HL-60 (cell line): ENCODE measurements at regions not wholly inside any gene's neighbourhood (a gene's known extent, or its start where the extent isn't known, plus 50 kb on each side); places are given as distances from the start of the nearest gene placed in this dataset.

Experiments
- GABPA ChIP-seq: IDR thresholded peaks from 2 replicates; pipeline ENCODE4 v1.6.1; 2012; ENCODE audit warnings: low read depth
- POLR2AphosphoS5 ChIP-seq: IDR thresholded peaks from 2 replicates; pipeline ENCODE4 v1.6.1; 2012; ENCODE audit warnings: low read depth
- TF ChIP-seq, protein P1 (sequence below): IDR thresholded peaks from one replicate; pipeline ENCODE4 v1.5.1; 2011; ENCODE audit warnings: low read length, control low read depth, inconsistent platforms; ENCODE audit not compliant: insufficient read depth
- TF ChIP-seq, protein P2 (sequence below): IDR thresholded peaks from 2 replicates; pipeline ENCODE4 v1.6.1; 2012; ENCODE audit warnings: low read depth; ENCODE audit not compliant: insufficient replicate concordance

DNA sequence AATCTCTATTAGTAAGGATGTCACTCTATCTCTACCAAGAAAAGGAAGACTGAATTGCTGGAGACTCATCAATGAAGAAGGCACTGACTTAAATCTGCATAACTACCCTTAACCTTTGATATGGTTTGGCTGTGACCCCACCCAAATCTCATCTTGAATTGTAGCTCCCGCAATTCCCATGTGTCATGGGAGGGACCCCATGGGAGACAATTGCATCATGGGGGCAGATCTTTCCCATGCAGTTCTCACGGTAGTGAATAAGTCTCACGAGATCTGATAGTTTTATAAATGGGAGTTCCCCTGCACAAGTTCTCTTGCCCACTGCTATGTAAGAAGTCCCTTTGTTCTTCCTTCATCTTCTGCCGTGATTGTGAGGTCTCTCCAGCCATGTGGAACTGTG is 73.4 kb upstream of the PPM1H start:
- TF ChIP-seq, protein P1, sequence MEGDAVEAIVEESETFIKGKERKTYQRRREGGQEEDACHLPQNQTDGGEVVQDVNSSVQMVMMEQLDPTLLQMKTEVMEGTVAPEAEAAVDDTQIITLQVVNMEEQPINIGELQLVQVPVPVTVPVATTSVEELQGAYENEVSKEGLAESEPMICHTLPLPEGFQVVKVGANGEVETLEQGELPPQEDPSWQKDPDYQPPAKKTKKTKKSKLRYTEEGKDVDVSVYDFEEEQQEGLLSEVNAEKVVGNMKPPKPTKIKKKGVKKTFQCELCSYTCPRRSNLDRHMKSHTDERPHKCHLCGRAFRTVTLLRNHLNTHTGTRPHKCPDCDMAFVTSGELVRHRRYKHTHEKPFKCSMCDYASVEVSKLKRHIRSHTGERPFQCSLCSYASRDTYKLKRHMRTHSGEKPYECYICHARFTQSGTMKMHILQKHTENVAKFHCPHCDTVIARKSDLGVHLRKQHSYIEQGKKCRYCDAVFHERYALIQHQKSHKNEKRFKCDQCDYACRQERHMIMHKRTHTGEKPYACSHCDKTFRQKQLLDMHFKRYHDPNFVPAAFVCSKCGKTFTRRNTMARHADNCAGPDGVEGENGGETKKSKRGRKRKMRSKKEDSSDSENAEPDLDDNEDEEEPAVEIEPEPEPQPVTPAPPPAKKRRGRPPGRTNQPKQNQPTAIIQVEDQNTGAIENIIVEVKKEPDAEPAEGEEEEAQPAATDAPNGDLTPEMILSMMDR = no peak
- TF ChIP-seq POLR2AphosphoS5 (no peak), GABPA (no peak)
- TF ChIP-seq, protein P2, sequence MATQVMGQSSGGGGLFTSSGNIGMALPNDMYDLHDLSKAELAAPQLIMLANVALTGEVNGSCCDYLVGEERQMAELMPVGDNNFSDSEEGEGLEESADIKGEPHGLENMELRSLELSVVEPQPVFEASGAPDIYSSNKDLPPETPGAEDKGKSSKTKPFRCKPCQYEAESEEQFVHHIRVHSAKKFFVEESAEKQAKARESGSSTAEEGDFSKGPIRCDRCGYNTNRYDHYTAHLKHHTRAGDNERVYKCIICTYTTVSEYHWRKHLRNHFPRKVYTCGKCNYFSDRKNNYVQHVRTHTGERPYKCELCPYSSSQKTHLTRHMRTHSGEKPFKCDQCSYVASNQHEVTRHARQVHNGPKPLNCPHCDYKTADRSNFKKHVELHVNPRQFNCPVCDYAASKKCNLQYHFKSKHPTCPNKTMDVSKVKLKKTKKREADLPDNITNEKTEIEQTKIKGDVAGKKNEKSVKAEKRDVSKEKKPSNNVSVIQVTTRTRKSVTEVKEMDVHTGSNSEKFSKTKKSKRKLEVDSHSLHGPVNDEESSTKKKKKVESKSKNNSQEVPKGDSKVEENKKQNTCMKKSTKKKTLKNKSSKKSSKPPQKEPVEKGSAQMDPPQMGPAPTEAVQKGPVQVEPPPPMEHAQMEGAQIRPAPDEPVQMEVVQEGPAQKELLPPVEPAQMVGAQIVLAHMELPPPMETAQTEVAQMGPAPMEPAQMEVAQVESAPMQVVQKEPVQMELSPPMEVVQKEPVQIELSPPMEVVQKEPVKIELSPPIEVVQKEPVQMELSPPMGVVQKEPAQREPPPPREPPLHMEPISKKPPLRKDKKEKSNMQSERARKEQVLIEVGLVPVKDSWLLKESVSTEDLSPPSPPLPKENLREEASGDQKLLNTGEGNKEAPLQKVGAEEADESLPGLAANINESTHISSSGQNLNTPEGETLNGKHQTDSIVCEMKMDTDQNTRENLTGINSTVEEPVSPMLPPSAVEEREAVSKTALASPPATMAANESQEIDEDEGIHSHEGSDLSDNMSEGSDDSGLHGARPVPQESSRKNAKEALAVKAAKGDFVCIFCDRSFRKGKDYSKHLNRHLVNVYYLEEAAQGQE = no peak
